Keratinocyte (primary cell): ENCODE measurements at regions not wholly inside any gene's neighbourhood (a gene's known extent, or its start where the extent isn't known, plus 50 kb on each side); places are given as distances from the start of the nearest gene placed in this dataset.

Experiments
- DNase-seq: peaks from one replicate; pipeline ENCODE4 v3.0.0-alpha.2; 2011; ENCODE audit warnings: low read depth, missing footprints, low spot score
- FAIRE-seq: peaks from 2 replicates; lab custom pipeline; 2011; peaks lifted over from hg19 to GRCh38; lab: Jason Lieb, UNC
- H2AFZ ChIP-seq: 2 replicates; pipeline ENCODE4 v1.6.0; 2012; ENCODE audit warnings: low read length, control low read depth, inconsistent platforms; ENCODE audit not compliant: control insufficient read depth
- H3K27ac ChIP-seq: 2 replicates; pipeline ENCODE4 v1.5.1; 2011; ENCODE audit warnings: low read length; ENCODE audit not compliant: control insufficient read depth, insufficient read depth
- H3K27me3 ChIP-seq: 3 replicates; pipeline ENCODE4 v1.6.0; 2011; ENCODE audit warnings: low read length; ENCODE audit not compliant: control insufficient read depth, insufficient read depth; ENCODE audit errors: extremely low read depth
- H3K36me3 ChIP-seq, 2 experiments: 2 replicates in 1 of 2; 3 replicates in 1 of 2; pipeline ENCODE4 v1.5.1; 2011; ENCODE audit warnings: low read length in 2 of 2, mild to moderate bottlenecking in 1 of 2; ENCODE audit not compliant: control insufficient read depth in 2 of 2, insufficient read depth in 2 of 2; ENCODE audit errors: extremely low read depth in 1 of 2
- H3K4me1 ChIP-seq: 3 replicates; pipeline ENCODE4 v1.5.1; 2011; ENCODE audit warnings: low read length; ENCODE audit not compliant: control insufficient read depth, insufficient read depth; ENCODE audit errors: extremely low read depth
- H3K4me2 ChIP-seq: 3 replicates; pipeline ENCODE4 v1.6.0; 2011; ENCODE audit warnings: low read depth, low read length; ENCODE audit not compliant: control insufficient read depth, insufficient read depth; ENCODE audit errors: extremely low read depth
- H3K4me3 ChIP-seq, 3 experiments: fragments of 200-600 bp in 1 of 3; sonication (generic) in 1 of 3; 2 replicates in 2 of 3; 3 replicates in 1 of 3; pipeline ENCODE4 v1.5.1; 2011 to 2016; ENCODE audit warnings: low read length in 3 of 3, mild to moderate bottlenecking in 3 of 3, control low read depth in 2 of 3, inconsistent platforms in 1 of 3, low read depth in 1 of 3, mixed read lengths in 1 of 3, mixed run types in 1 of 3, moderate library complexity in 1 of 3; ENCODE audit not compliant: control insufficient read depth in 2 of 3, insufficient read depth in 2 of 3; ENCODE audit errors: extremely low read depth in 1 of 3
- H3K79me2 ChIP-seq: 2 replicates; pipeline ENCODE4 v1.6.0; 2012; ENCODE audit warnings: low read length; ENCODE audit not compliant: control insufficient read depth, insufficient read depth
- H3K9ac ChIP-seq: 3 replicates; pipeline ENCODE4 v1.6.0; 2011; ENCODE audit warnings: low read length; ENCODE audit not compliant: control insufficient read depth, insufficient read depth; ENCODE audit errors: extremely low read depth
- H3K9me1 ChIP-seq: 3 replicates; pipeline ENCODE4 v1.6.0; 2011; ENCODE audit warnings: low read length; ENCODE audit not compliant: control insufficient read depth, insufficient read depth; ENCODE audit errors: extremely low read depth
- H3K9me3 ChIP-seq: 2 replicates; pipeline ENCODE4 v1.5.1; 2012; ENCODE audit warnings: low read depth, low read length; ENCODE audit not compliant: control insufficient read depth
- H4K20me1 ChIP-seq: 3 replicates; pipeline ENCODE4 v1.6.0; 2011; ENCODE audit warnings: low read length; ENCODE audit not compliant: control insufficient read depth, insufficient read depth; ENCODE audit errors: extremely low read depth
- CTCF ChIP-seq, 3 experiments: IDR thresholded peaks in 1 of 3; conservative IDR thresholded peaks in 1 of 3; optimal IDR thresholded peaks in 1 of 3; 2 replicates in 2 of 3; 3 replicates in 1 of 3; pipeline versions ENCODE3 to v1.5.1; 2011; ENCODE audit warnings: low read length in 3 of 3, mild to moderate bottlenecking in 3 of 3, moderate library complexity in 2 of 3, control low read depth in 1 of 3, inconsistent platforms in 1 of 3; ENCODE audit not compliant: insufficient read depth in 2 of 3; ENCODE audit errors: extremely low read depth in 1 of 3
- EZH2 ChIP-seq: IDR thresholded peaks from one replicate; pipeline ENCODE4 v1.6.1; 2012; ENCODE audit warnings: inconsistent platforms, mild to moderate bottlenecking, low read length, moderate library complexity
- dilution Hi-C: fragments of 300-500 bp; cut with MboI; formaldehyde crosslinking; loops from one replicate; pipeline ENCODE4 v1.7.0; 2020; ENCODE audit warnings: low sequenced_read_pairs; ENCODE audit not compliant: extremely low pct_ligation_motif_present

GRCh38 chr20:20803011-20803410 is 90.6 kb upstream of the RALGAPA2 start:
- Histone ChIP-seq H2AFZ (no peak overlapping the region), H3K4me2 (no peak overlapping the region), H3K79me2 (no peaks in the 10 kb centered on the region), H3K36me3 (no peaks in the 10 kb centered on the region), H3K4me1 (no peaks in the 10 kb centered on the region), H3K9me3 (no peaks in the 10 kb centered on the region), H3K27me3 (no peaks in the 10 kb centered on the region), H4K20me1 (no peaks in the 10 kb centered on the region), H3K4me3 (no peak overlapping the region), H3K27ac (no peak overlapping the region), H3K9me1 (no peaks in the 10 kb centered on the region), H3K9ac (no peak overlapping the region)
- DNase-seq, result no peak
- no peak for FAIRE-seq
- TF ChIP-seq EZH2 (no peak), CTCF (optimal IDR thresholded peaks at IDR 0.05 in 1 of 3, IDR thresholded peaks at IDR 0.05 in 1 of 3, conservative IDR thresholded peaks at IDR 0.05 in 1 of 3; ENCODE audit: extremely low read depth in 1 of 3, insufficient read depth in 2 of 3, low read length in 3 of 3) (no peak)
- dilution Hi-C loops, result no loop called here

GRCh38 chr20:20802328-20802727 is 89.9 kb upstream of the RALGAPA2 start:
- no peaks in the 10 kb centered on the region for H3K36me3 ChIP-seq
- no peaks in the 10 kb centered on the region for H3K79me2 ChIP-seq
- DNase-seq (no peak), FAIRE-seq (no peak)
- no peaks in the 10 kb centered on the region for H3K4me1 ChIP-seq
- no peaks in the 10 kb centered on the region for H3K27me3 ChIP-seq
- dilution Hi-C loops, result no loop called here
- H3K27ac ChIP-seq, result no peak overlapping the region
- H3K4me3 ChIP-seq, result no peak overlapping the region
- H2AFZ ChIP-seq, result no peak overlapping the region
- no peaks in the 10 kb centered on the region for H4K20me1 ChIP-seq
- no peaks in the 10 kb centered on the region for H3K9me3 ChIP-seq
- no peak for TF ChIP-seq EZH2
- no peak for TF ChIP-seq CTCF (optimal IDR thresholded peaks at IDR 0.05 in 1 of 3, IDR thresholded peaks at IDR 0.05 in 1 of 3, conservative IDR thresholded peaks at IDR 0.05 in 1 of 3; ENCODE audit: extremely low read depth in 1 of 3, insufficient read depth in 2 of 3, low read length in 3 of 3)
- H3K4me2 ChIP-seq, result no peak overlapping the region
- H3K9me1 ChIP-seq, result no peaks in the 10 kb centered on the region
- no peak overlapping the region for H3K9ac ChIP-seq
